Endothelial cell of umbilical vein (primary cell): ENCODE measurements at regions not wholly inside any gene's neighbourhood (a gene's known extent, or its start where the extent isn't known, plus 50 kb on each side); places are given as distances from the start of the nearest gene placed in this dataset.

Source experiments
- BruUV-seq: library from RNA; stranded (reverse); fragments of 400-500 nt; replicated peaks from 2 replicates; lab custom pipeline; 2021; lab: Mats Ljungman, UMichigan
- CTCF ChIA-PET: fragments of 300-600, 350-600 bp; sonication (Branson Sonifier 250); formaldehyde crosslinking; loops from one replicate; lab custom pipeline; 2021; ENCODE audit warnings: antibody characterized with exemption, inconsistent platforms; lab: Charles Lee
- POLR2A ChIA-PET: fragments of 300-600, 350-600 bp; sonication (Branson Sonifier 250); formaldehyde crosslinking; loops from one replicate; lab custom pipeline; 2021; ENCODE audit warnings: antibody characterized with exemption, inconsistent platforms; lab: Charles Lee
- DNase-seq: peaks from one replicate; pipeline ENCODE4 v3.0.0-alpha.2; 2011; ENCODE audit warnings: low read depth, low spot score
- FAIRE-seq: peaks from 2 replicates; lab custom pipeline; 2011; peaks lifted over from hg19 to GRCh38; lab: Jason Lieb, UNC
- H2AFZ ChIP-seq: 2 replicates; pipeline ENCODE4 v1.6.0; 2012; ENCODE audit warnings: low read depth, low read length, control low read depth, inconsistent platforms
- H3K27ac ChIP-seq: 2 replicates; pipeline ENCODE4 v1.5.1; 2011; ENCODE audit warnings: low read depth, mild to moderate bottlenecking, control low read depth, low read length, moderate library complexity; ENCODE audit not compliant: insufficient read depth
- H3K27me3 ChIP-seq, 2 experiments: 2 replicates each; pipeline versions ENCODE4 v1.6.0 to v1.6.1; 2011; ENCODE audit warnings: low read length in 2 of 2, mixed read lengths in 1 of 2; ENCODE audit not compliant: control insufficient read depth in 2 of 2, insufficient read depth in 2 of 2
- H3K36me3 ChIP-seq, 2 experiments: 2 replicates in 1 of 2; 3 replicates in 1 of 2; pipeline ENCODE4 v1.5.1; 2011; ENCODE audit warnings: low read length in 2 of 2, mild to moderate bottlenecking in 1 of 2, moderate library complexity in 1 of 2; ENCODE audit not compliant: control insufficient read depth in 2 of 2, insufficient read depth in 2 of 2; ENCODE audit errors: extremely low read depth in 1 of 2
- H3K4me1 ChIP-seq: 3 replicates; pipeline ENCODE4 v1.5.1; 2011; ENCODE audit warnings: mild to moderate bottlenecking, low read length; ENCODE audit not compliant: control insufficient read depth, insufficient read depth; ENCODE audit errors: extremely low read depth
- H3K4me2 ChIP-seq: 2 replicates; pipeline ENCODE4 v1.6.1; 2011; ENCODE audit warnings: low read length, control low read depth, mixed read lengths; ENCODE audit not compliant: insufficient read depth
- H3K4me3 ChIP-seq, 3 experiments: fragments of 200-600 bp in 1 of 3; sonication (generic), shearing (Covaris generic) in 1 of 3; replicated peaks in 1 of 3; 2 replicates each; pipeline ENCODE4 v1.5.1; 2011 to 2016; ENCODE audit warnings: control low read depth in 3 of 3, low read length in 3 of 3, mild to moderate bottlenecking in 2 of 3, inconsistent platforms in 1 of 3, low read depth in 1 of 3, moderate library complexity in 1 of 3; ENCODE audit not compliant: insufficient read depth in 1 of 3
- H3K79me2 ChIP-seq: 2 replicates; pipeline ENCODE4 v1.6.0; 2012; ENCODE audit warnings: low read length, inconsistent platforms; ENCODE audit not compliant: control insufficient read depth, insufficient read depth
- H3K9ac ChIP-seq: replicated peaks from 2 replicates; pipeline ENCODE3; 2011; ENCODE audit warnings: low read length, control low read depth; ENCODE audit not compliant: insufficient read depth; ENCODE audit errors: extremely low read depth
- H3K9me1 ChIP-seq: replicated peaks from 3 replicates; pipeline ENCODE4 v1.6.0; 2011; ENCODE audit warnings: mild to moderate bottlenecking, low read length; ENCODE audit not compliant: control insufficient read depth, insufficient read depth; ENCODE audit errors: extremely low read depth
- H3K9me3 ChIP-seq: replicated peaks from 2 replicates; pipeline ENCODE4 v1.5.1; 2012; ENCODE audit warnings: low read length, inconsistent platforms; ENCODE audit not compliant: control insufficient read depth, insufficient read depth
- H4K20me1 ChIP-seq: replicated peaks from 2 replicates; pipeline ENCODE3; 2011; ENCODE audit warnings: mild to moderate bottlenecking, low read length; ENCODE audit not compliant: control insufficient read depth, insufficient read depth; ENCODE audit errors: extremely low read depth
- CTCF ChIP-seq, 2 donors: IDR thresholded peaks; 1 replicate in 1 of 2; 2 replicates in 1 of 2; pipeline ENCODE4 v1.5.1; 2011; ENCODE audit warnings: low read length in 2 of 2, mild to moderate bottlenecking in 2 of 2, moderate library complexity in 2 of 2, control low read depth in 1 of 2, inconsistent platforms in 1 of 2, low read depth in 1 of 2; ENCODE audit not compliant: insufficient read depth in 1 of 2; ENCODE audit errors: extremely low read depth in 1 of 2
- EZH2 ChIP-seq: IDR thresholded peaks from 2 replicates; pipeline ENCODE4 v1.6.1; 2012; ENCODE audit warnings: borderline replicate concordance, low read depth, mild to moderate bottlenecking, moderate library complexity, low read length, inconsistent platforms; ENCODE audit not compliant: severe bottlenecking
- FOS ChIP-seq: IDR thresholded peaks from 2 replicates; pipeline ENCODE4 v1.6.1; 2011; ENCODE audit warnings: mild to moderate bottlenecking, low read length, moderate library complexity, borderline replicate concordance; ENCODE audit not compliant: insufficient read depth
- GATA2 ChIP-seq: IDR thresholded peaks from 2 replicates; pipeline ENCODE4 v1.7.0; 2011; ENCODE audit warnings: low read depth, mild to moderate bottlenecking, moderate library complexity, mixed read lengths, low read length; ENCODE audit not compliant: insufficient read length, insufficient read depth
- JUN ChIP-seq: IDR thresholded peaks from 2 replicates; pipeline ENCODE4 v1.6.1; 2011; ENCODE audit warnings: borderline replicate concordance, low read depth; ENCODE audit not compliant: insufficient read length, insufficient read depth
- MAX ChIP-seq: IDR thresholded peaks from 2 replicates; pipeline ENCODE4 v1.6.1; 2011; ENCODE audit not compliant: insufficient read depth, insufficient read length
- MYC ChIP-seq: IDR thresholded peaks from one replicate; pipeline ENCODE4 v1.6.1; 2011; ENCODE audit warnings: mild to moderate bottlenecking, low read depth, low read length
- POLR2A ChIP-seq: IDR thresholded peaks from 2 replicates; pipeline ENCODE4 v1.6.1; 2012; ENCODE audit warnings: low read depth, mild to moderate bottlenecking, control low read depth, low read length
- POLR2AphosphoS5 ChIP-seq: IDR thresholded peaks from 2 replicates; pipeline ENCODE4 v1.6.1; 2012; ENCODE audit warnings: low read depth, mild to moderate bottlenecking, control low read depth, low read length, moderate library complexity; ENCODE audit not compliant: insufficient read depth
- dilution Hi-C: fragments of 300-500 bp; cut with MboI; formaldehyde crosslinking; loops from one replicate; pipeline ENCODE4 v1.15.0; 2019; ENCODE audit warnings: low sequenced_read_pairs; ENCODE audit not compliant: extremely low pct_ligation_motif_present
- intact Hi-C: fragments of 100-400 bp; cut with micrococcal nuclease; formaldehyde crosslinking; loops from one replicate; pipeline ENCODE4 v1.10.0; 2022

- peak; percentile 30 for DNase-seq
- no TSS peak for BruUV-seq
- Histone ChIP-seq H3K9me1 (no peaks in the 10 kb centered on the region), H3K79me2 (no peaks in the 10 kb centered on the region), H3K9me3 (no peaks in the 10 kb centered on the region), H3K36me3 (no peaks in the 10 kb centered on the region), H3K27ac (no peak overlapping the region), H2AFZ (no peak overlapping the region), H3K4me3 (no peak overlapping the region), H3K4me1 (no peaks in the 10 kb centered on the region), H3K27me3 (no peaks in the 10 kb centered on the region), H4K20me1 (no peaks in the 10 kb centered on the region), H3K9ac (no peak overlapping the region), H3K4me2 (no peak overlapping the region)
- FAIRE-seq, result peak; percentile 66
- dilution Hi-C loops, result no loop called here
- TF ChIP-seq GATA2 (no peak), POLR2AphosphoS5 (no peak), EZH2 (no peak), POLR2A (no peak), JUN (no peak), MAX (no peak), FOS (no peak), MYC (no peak), CTCF (IDR thresholded peaks at IDR 0.05; ENCODE audit: extremely low read depth in 1 of 2, insufficient read depth in 1 of 2, low read depth in 1 of 2, low read length in 2 of 2) (no peak)
- intact Hi-C loops, result no loop called here
- ChIA-PET POLR2A (no interaction called here), CTCF (no interaction called here)
Measured at GRCh38 chrX:40845331-40845911, 110.1 kb upstream of the MED14 start.
